NCI-H187 treated with DMSO at 0.1 percent for 48 hours (cell line): ENCODE measurements at regions not wholly inside any gene's neighbourhood (a gene's known extent, or its start where the extent isn't known, plus 50 kb on each side); places are given as distances from the start of the nearest gene placed in this dataset.
"Not testable (repeated sequence)": the region's sequence is repeated elsewhere in the genome, so short reads cannot be mapped to it uniquely, and the experiment has no call there.

Source experiments
- DNase-seq: peaks from one replicate; lab custom pipeline; 2025; lab: John Stamatoyannopoulos, UW

DNA sequence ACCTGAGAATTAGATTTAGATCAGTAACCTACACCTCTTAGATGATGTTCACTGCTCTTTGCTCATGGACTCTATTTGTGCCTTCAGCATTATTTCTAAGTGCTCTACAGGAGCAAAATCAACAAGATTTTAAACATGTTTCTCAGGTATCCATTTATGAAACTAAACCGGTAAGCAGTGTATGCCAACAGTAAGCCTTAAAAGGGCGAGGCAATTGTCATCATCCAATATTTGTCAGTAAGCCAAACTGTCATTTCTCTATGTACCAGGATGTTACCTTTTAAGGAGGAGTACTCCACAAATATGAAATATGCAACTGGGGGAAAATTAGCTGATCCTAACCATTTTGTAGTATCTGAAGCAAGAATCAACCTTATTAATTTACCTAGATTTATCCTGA, 69.6 kb upstream of the ZNF184 start:
- DNase-seq, result no peak

- no peak for DNase-seq
These were observed 69.0 kb upstream of the ZNF184 start for GRCh38 chr6:27541933-27542297.

DNA sequence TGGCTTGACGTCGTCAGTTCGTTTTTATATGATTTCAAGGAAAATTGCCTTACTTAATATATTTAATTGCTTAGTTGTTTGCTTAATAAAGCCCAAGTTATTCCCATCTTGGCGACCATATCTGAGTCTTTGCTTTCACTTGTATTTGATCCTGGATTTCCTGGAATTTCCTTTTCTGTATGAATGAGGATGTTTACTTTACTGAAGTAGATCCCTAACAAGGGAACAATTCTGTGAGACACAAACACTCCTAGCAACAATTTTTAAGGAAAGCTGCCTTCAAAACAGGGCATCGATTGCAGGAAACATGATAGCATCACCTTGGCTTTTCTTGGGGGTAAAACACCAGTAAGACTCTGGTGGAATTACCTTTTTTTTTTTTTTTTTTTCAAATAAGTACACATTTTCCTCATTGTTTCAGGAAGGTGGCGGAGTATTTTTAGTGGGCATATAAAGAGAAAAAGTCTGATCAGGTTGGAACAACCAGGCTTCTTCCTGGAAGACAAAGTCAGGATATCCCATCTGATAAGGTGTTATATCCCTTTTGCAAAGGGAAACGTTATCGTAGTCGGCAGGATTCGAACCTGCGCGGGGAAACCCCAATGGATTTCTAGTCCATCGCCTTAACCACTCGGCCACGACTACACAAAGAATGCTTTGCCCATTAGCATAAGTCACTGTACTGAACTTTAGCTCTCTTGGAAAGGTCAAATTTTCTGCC, 68.5 kb upstream of the ZNF184 start:
- no peak for DNase-seq

GRCh38 chr6:27539551-27539950, 66.6 kb upstream of the ZNF184 start:
- no peak for DNase-seq

DNA sequence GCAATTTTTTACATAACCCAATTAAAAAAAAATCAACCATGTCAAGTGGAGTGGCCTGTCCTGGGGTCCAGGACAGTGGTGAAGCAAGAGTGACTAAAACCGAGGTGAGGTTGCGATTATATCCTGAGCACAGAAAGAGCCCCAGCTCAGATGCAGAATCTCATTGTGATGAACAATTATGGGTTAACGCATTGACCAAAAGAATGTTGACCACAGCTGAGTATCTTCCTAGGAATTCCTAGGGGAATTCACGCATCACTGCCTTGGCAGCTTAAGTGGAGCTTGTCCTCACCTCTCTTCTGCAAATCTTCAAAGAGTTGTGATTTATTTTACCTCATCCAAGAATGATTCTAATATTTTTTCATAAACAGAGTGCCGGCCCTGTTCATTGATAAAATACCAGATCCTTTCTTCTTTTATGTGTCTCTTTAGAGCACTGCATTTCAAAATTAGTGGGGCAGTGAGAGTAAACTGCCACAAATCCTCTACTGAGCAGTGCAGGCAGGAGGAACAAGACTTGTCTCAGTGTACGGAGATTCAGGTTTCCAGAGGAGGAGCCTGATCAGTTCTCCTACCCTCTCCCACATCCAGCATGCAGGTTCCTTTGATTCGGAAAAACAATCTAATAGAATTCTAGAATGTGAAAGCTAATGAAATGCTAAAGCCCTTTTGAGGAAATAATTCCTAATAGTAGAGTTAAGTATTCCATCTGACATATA, 60.1 kb upstream of the ZNF184 start:
- no peak for DNase-seq

- DNase-seq, result no peak
These were observed 59.0 kb upstream of the ZNF184 start for GRCh38 chr6:27531772-27532459.

GRCh38 chr6:27529796-27530195, 56.9 kb upstream of the ZNF184 start:
- not testable (repeated sequence) for DNase-seq

DNA sequence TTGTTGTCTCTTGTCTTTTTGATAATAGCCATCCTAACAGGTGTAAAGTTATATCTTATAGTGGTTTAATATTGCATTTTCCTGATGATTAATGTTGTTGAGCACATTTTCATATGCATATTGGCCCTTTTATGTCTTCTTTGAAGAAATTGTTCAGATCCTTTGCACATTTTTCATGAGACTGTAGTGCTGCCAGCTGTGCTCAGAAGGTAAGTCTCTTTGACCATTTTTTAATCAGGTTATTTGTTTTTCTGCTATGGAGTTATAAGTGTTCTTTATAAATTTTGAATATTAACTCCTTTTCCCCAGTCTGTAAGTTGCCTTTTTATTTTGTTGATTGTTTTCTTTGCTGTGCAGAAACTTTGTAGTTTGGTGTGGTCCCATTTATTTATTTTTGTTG, 55.8 kb upstream of the ZNF184 start:
- DNase-seq, result no peak
